ENCODE measurements at regions not wholly inside any gene's neighbourhood (a gene's known extent, or its start where the extent isn't known, plus 50 kb on each side); places are given as distances from the start of the nearest gene placed in this dataset.

- Mint-ChIP-seq H3K9me3 (ENCODE audit: unreplicated experiment) (no peaks in the 10 kb centered on the region), H3K27me3 (ENCODE audit: unreplicated experiment) (peaks cover 8% of the 10 kb centered on the region), H3K4me3 (ENCODE audit: unreplicated experiment) (no peak overlapping the region), H3K27ac (ENCODE audit: unreplicated experiment) (no peak overlapping the region), H3K4me1 (ENCODE audit: unreplicated experiment) (no peaks in the 10 kb centered on the region), H3K36me3 (ENCODE audit: low read depth, unreplicated experiment) (no peaks in the 10 kb centered on the region)
- no peak for DNase-seq (ENCODE audit: low spot score)
- TF ChIP-seq CTCF (IDR thresholded peaks at IDR 0.05; ENCODE audit: unreplicated experiment) = no peak
These were observed 69.2 kb upstream of the SHB start for GRCh38 chr9:38138276-38138675.

GRCh38 chr9:38137342-38137741, 68.3 kb upstream of the SHB start:
- DNase-seq (ENCODE audit: low spot score) = no peak
- Mint-ChIP-seq H3K36me3 (ENCODE audit: low read depth, unreplicated experiment) (no peaks in the 10 kb centered on the region), H3K27ac (ENCODE audit: unreplicated experiment) (no peak overlapping the region), H3K27me3 (ENCODE audit: unreplicated experiment) (peaks cover 10% of the 10 kb centered on the region), H3K9me3 (ENCODE audit: unreplicated experiment) (no peaks in the 10 kb centered on the region), H3K4me1 (ENCODE audit: unreplicated experiment) (no peaks in the 10 kb centered on the region), H3K4me3 (ENCODE audit: unreplicated experiment) (no peak overlapping the region)
- no peak for TF ChIP-seq CTCF (IDR thresholded peaks at IDR 0.05; ENCODE audit: unreplicated experiment)

GRCh38 chr9:38136386-38136785, 67.4 kb upstream of the SHB start:
- H3K36me3 Mint-ChIP-seq (ENCODE audit: low read depth, unreplicated experiment) = no peaks in the 10 kb centered on the region
- DNase-seq (ENCODE audit: low spot score) = no peak
- H3K4me1 Mint-ChIP-seq (ENCODE audit: unreplicated experiment) = no peaks in the 10 kb centered on the region
- H3K27ac Mint-ChIP-seq (ENCODE audit: unreplicated experiment) = no peak overlapping the region
- TF ChIP-seq CTCF (IDR thresholded peaks at IDR 0.05; ENCODE audit: unreplicated experiment) = no peak
- H3K4me3 Mint-ChIP-seq (ENCODE audit: unreplicated experiment) = no peak overlapping the region
- H3K9me3 Mint-ChIP-seq (ENCODE audit: unreplicated experiment) = no peaks in the 10 kb centered on the region
- H3K27me3 Mint-ChIP-seq (ENCODE audit: unreplicated experiment) = peaks cover 10% of the 10 kb centered on the region

- Mint-ChIP-seq H3K9me3 (ENCODE audit: unreplicated experiment) (no peaks in the 10 kb centered on the region), H3K4me1 (ENCODE audit: unreplicated experiment) (no peaks in the 10 kb centered on the region), H3K27ac (ENCODE audit: unreplicated experiment) (no peak overlapping the region), H3K4me3 (ENCODE audit: unreplicated experiment) (no peak overlapping the region), H3K36me3 (ENCODE audit: low read depth, unreplicated experiment) (no peaks in the 10 kb centered on the region), H3K27me3 (ENCODE audit: unreplicated experiment) (peaks cover 3% of the 10 kb centered on the region)
- no peak for DNase-seq (ENCODE audit: low spot score)
- TF ChIP-seq CTCF (IDR thresholded peaks at IDR 0.05; ENCODE audit: unreplicated experiment) = no peak
These were observed 65.7 kb upstream of the SHB start for GRCh38 chr9:38134611-38135237.

- H3K27ac Mint-ChIP-seq (ENCODE audit: unreplicated experiment) = no peak overlapping the region
- no peaks in the 10 kb centered on the region for H3K9me3 Mint-ChIP-seq (ENCODE audit: unreplicated experiment)
- no peak for TF ChIP-seq CTCF (IDR thresholded peaks at IDR 0.05; ENCODE audit: unreplicated experiment)
- H3K4me3 Mint-ChIP-seq (ENCODE audit: unreplicated experiment) = no peak overlapping the region
- H3K4me1 Mint-ChIP-seq (ENCODE audit: unreplicated experiment) = no peaks in the 10 kb centered on the region
- no peak for DNase-seq (ENCODE audit: low spot score)
- peaks cover 3% of the 10 kb centered on the region for H3K27me3 Mint-ChIP-seq (ENCODE audit: unreplicated experiment)
- no peaks in the 10 kb centered on the region for H3K36me3 Mint-ChIP-seq (ENCODE audit: low read depth, unreplicated experiment)
These were observed 64.6 kb upstream of the SHB start for GRCh38 chr9:38133595-38133994.
